GM20000 (cell line): ENCODE measurements at regions not wholly inside any gene's neighbourhood (a gene's known extent, or its start where the extent isn't known, plus 50 kb on each side); places are given as distances from the start of the nearest gene placed in this dataset.

Experiments
- DNase-seq: peaks from one replicate; pipeline ENCODE4 v3.0.0; 2012; ENCODE audit warnings: low spot score
- CTCF ChIP-seq: IDR thresholded peaks from 2 replicates; pipeline ENCODE4 v1.5.1; 2012; ENCODE audit warnings: mild to moderate bottlenecking, control low read depth; ENCODE audit errors: extremely low read depth, missing control alignments

- no peak for DNase-seq
- no peak for TF ChIP-seq CTCF
These were observed 125.8 kb downstream of the NTMT2 start for GRCh38 chr1:170271430-170272161.

GRCh38 chr1:170273291-170274130, 127.8 kb downstream of the NTMT2 start:
- DNase-seq, result no peak
- no peak for TF ChIP-seq CTCF

- no peak for DNase-seq
- no peak for TF ChIP-seq CTCF
These were observed 128.4 kb downstream of the NTMT2 start for GRCh38 chr1:170274131-170274501.

GRCh38 chr1:170277985-170278384, 132.2 kb downstream of the NTMT2 start:
- DNase-seq, result no peak
- TF ChIP-seq CTCF, result no peak

GRCh38 chr1:170284016-170284415, 138.3 kb downstream of the NTMT2 start:
- no peak for DNase-seq
- no peak for TF ChIP-seq CTCF

- no peak for DNase-seq
- no peak for TF ChIP-seq CTCF
These were observed 138.8 kb downstream of the NTMT2 start for GRCh38 chr1:170284512-170284911.

GRCh38 chr1:170284951-170285350, 139.2 kb downstream of the NTMT2 start:
- DNase-seq, result no peak
- no peak for TF ChIP-seq CTCF
